Keratinocyte (primary cell): ENCODE measurements at regions not wholly inside any gene's neighbourhood (a gene's known extent, or its start where the extent isn't known, plus 50 kb on each side); places are given as distances from the start of the nearest gene placed in this dataset.

Source experiments
- DNase-seq: peaks from one replicate; pipeline ENCODE4 v3.0.0-alpha.2; 2011; ENCODE audit warnings: low read depth, missing footprints, low spot score
- FAIRE-seq: peaks from 2 replicates; lab custom pipeline; 2011; peaks lifted over from hg19 to GRCh38; lab: Jason Lieb, UNC
- H2AFZ ChIP-seq: 2 replicates; pipeline ENCODE4 v1.6.0; 2012; ENCODE audit warnings: low read length, control low read depth, inconsistent platforms; ENCODE audit not compliant: control insufficient read depth
- H3K27ac ChIP-seq: 2 replicates; pipeline ENCODE4 v1.5.1; 2011; ENCODE audit warnings: low read length; ENCODE audit not compliant: control insufficient read depth, insufficient read depth
- H3K27me3 ChIP-seq: 3 replicates; pipeline ENCODE4 v1.6.0; 2011; ENCODE audit warnings: low read length; ENCODE audit not compliant: control insufficient read depth, insufficient read depth; ENCODE audit errors: extremely low read depth
- H3K36me3 ChIP-seq, 2 experiments: 2 replicates in 1 of 2; 3 replicates in 1 of 2; pipeline ENCODE4 v1.5.1; 2011; ENCODE audit warnings: low read length in 2 of 2, mild to moderate bottlenecking in 1 of 2; ENCODE audit not compliant: control insufficient read depth in 2 of 2, insufficient read depth in 2 of 2; ENCODE audit errors: extremely low read depth in 1 of 2
- H3K4me1 ChIP-seq: 3 replicates; pipeline ENCODE4 v1.5.1; 2011; ENCODE audit warnings: low read length; ENCODE audit not compliant: control insufficient read depth, insufficient read depth; ENCODE audit errors: extremely low read depth
- H3K4me2 ChIP-seq: 3 replicates; pipeline ENCODE4 v1.6.0; 2011; ENCODE audit warnings: low read depth, low read length; ENCODE audit not compliant: control insufficient read depth, insufficient read depth; ENCODE audit errors: extremely low read depth
- H3K4me3 ChIP-seq, 3 experiments: fragments of 200-600 bp in 1 of 3; sonication (generic) in 1 of 3; 2 replicates in 2 of 3; 3 replicates in 1 of 3; pipeline ENCODE4 v1.5.1; 2011 to 2016; ENCODE audit warnings: low read length in 3 of 3, mild to moderate bottlenecking in 3 of 3, control low read depth in 2 of 3, inconsistent platforms in 1 of 3, low read depth in 1 of 3, mixed read lengths in 1 of 3, mixed run types in 1 of 3, moderate library complexity in 1 of 3; ENCODE audit not compliant: control insufficient read depth in 2 of 3, insufficient read depth in 2 of 3; ENCODE audit errors: extremely low read depth in 1 of 3
- H3K79me2 ChIP-seq: 2 replicates; pipeline ENCODE4 v1.6.0; 2012; ENCODE audit warnings: low read length; ENCODE audit not compliant: control insufficient read depth, insufficient read depth
- H3K9ac ChIP-seq: 3 replicates; pipeline ENCODE4 v1.6.0; 2011; ENCODE audit warnings: low read length; ENCODE audit not compliant: control insufficient read depth, insufficient read depth; ENCODE audit errors: extremely low read depth
- H3K9me1 ChIP-seq: 3 replicates; pipeline ENCODE4 v1.6.0; 2011; ENCODE audit warnings: low read length; ENCODE audit not compliant: control insufficient read depth, insufficient read depth; ENCODE audit errors: extremely low read depth
- H3K9me3 ChIP-seq: 2 replicates; pipeline ENCODE4 v1.5.1; 2012; ENCODE audit warnings: low read depth, low read length; ENCODE audit not compliant: control insufficient read depth
- H4K20me1 ChIP-seq: 3 replicates; pipeline ENCODE4 v1.6.0; 2011; ENCODE audit warnings: low read length; ENCODE audit not compliant: control insufficient read depth, insufficient read depth; ENCODE audit errors: extremely low read depth
- EZH2 ChIP-seq: IDR thresholded peaks from one replicate; pipeline ENCODE4 v1.6.1; 2012; ENCODE audit warnings: inconsistent platforms, mild to moderate bottlenecking, low read length, moderate library complexity
- dilution Hi-C: fragments of 300-500 bp; cut with MboI; formaldehyde crosslinking; loops from one replicate; pipeline ENCODE4 v1.7.0; 2020; ENCODE audit warnings: low sequenced_read_pairs; ENCODE audit not compliant: extremely low pct_ligation_motif_present
- TF ChIP-seq, protein P1 (sequence below), 3 experiments: IDR thresholded peaks in 1 of 3; conservative IDR thresholded peaks in 1 of 3; optimal IDR thresholded peaks in 1 of 3; 2 replicates in 2 of 3; 3 replicates in 1 of 3; pipeline versions ENCODE3 to v1.5.1; 2011; ENCODE audit warnings: low read length in 3 of 3, mild to moderate bottlenecking in 3 of 3, moderate library complexity in 2 of 3, control low read depth in 1 of 3, inconsistent platforms in 1 of 3; ENCODE audit not compliant: insufficient read depth in 2 of 3; ENCODE audit errors: extremely low read depth in 1 of 3

DNA sequence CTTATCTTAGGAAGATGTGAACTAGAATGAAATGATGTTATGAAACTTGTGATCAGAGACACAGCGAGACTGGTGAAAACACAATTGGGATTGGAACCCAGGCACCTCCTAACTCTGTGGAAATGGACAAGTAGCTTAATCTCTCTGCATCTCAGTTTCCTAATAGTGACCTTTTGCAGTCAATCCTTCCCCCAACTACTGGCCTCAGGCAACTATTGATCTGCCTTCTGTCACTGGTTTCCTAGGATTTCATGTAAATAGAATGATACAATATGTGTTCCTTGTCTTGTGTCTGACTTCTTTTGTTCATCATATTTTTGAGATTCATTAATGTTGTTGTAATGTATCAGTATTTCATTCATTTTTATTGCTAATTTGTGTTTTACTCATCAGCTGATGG is 341.7 kb downstream of the REEP3 start:
- Histone ChIP-seq H3K27me3 (peaks cover 15% of the 10 kb centered on the region), H3K4me1 (peaks cover 6% of the 10 kb centered on the region), H2AFZ (no peak overlapping the region), H3K9ac (no peak overlapping the region), H3K4me2 (no peak overlapping the region), H3K27ac (no peak overlapping the region), H3K9me3 (no peaks in the 10 kb centered on the region), H3K79me2 (no peaks in the 10 kb centered on the region), H3K9me1 (no peaks in the 10 kb centered on the region), H3K4me3 (no peak overlapping the region), H4K20me1 (no peaks in the 10 kb centered on the region), H3K36me3 (no peaks in the 10 kb centered on the region)
- FAIRE-seq, result no peak
- DNase-seq, result no peak
- dilution Hi-C loops, result no loop called here
- TF ChIP-seq, protein P1, sequence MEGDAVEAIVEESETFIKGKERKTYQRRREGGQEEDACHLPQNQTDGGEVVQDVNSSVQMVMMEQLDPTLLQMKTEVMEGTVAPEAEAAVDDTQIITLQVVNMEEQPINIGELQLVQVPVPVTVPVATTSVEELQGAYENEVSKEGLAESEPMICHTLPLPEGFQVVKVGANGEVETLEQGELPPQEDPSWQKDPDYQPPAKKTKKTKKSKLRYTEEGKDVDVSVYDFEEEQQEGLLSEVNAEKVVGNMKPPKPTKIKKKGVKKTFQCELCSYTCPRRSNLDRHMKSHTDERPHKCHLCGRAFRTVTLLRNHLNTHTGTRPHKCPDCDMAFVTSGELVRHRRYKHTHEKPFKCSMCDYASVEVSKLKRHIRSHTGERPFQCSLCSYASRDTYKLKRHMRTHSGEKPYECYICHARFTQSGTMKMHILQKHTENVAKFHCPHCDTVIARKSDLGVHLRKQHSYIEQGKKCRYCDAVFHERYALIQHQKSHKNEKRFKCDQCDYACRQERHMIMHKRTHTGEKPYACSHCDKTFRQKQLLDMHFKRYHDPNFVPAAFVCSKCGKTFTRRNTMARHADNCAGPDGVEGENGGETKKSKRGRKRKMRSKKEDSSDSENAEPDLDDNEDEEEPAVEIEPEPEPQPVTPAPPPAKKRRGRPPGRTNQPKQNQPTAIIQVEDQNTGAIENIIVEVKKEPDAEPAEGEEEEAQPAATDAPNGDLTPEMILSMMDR (optimal IDR thresholded peaks at IDR 0.05 in 1 of 3, IDR thresholded peaks at IDR 0.05 in 1 of 3, conservative IDR thresholded peaks at IDR 0.05 in 1 of 3; ENCODE audit: extremely low read depth in 1 of 3, insufficient read depth in 2 of 3, low read length in 3 of 3), result no peak
- no peak for TF ChIP-seq EZH2

DNA sequence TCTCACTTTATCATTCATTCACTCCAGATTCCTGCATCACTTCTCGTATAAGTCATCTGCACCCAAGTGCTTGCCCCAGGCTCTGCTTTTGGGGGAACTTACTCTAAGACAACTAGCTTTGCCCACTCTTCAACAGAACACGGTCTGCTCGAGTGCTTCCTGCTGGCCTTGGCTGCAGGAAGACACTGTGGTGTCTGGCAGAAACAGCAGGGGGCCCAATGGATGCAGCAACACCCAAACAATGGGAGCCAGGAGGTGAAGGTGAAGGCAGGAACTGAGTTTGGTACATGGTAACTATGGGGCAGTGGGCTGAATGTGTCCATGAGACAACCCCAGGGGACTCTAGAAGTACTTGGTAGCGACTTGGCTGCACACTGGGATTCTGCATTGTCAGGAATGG is 344.0 kb downstream of the REEP3 start:
- FAIRE-seq (no peak), DNase-seq (no peak)
- Histone ChIP-seq H3K9me1 (no peaks in the 10 kb centered on the region), H3K27me3 (peaks cover 15% of the 10 kb centered on the region), H3K27ac (no peak overlapping the region), H4K20me1 (no peaks in the 10 kb centered on the region), H3K4me2 (no peak overlapping the region), H2AFZ (no peak overlapping the region), H3K4me3 (no peak overlapping the region), H3K36me3 (no peaks in the 10 kb centered on the region), H3K9me3 (no peaks in the 10 kb centered on the region), H3K9ac (no peak overlapping the region), H3K4me1 (peaks cover 6% of the 10 kb centered on the region), H3K79me2 (no peaks in the 10 kb centered on the region)
- dilution Hi-C loops, result no loop called here
- TF ChIP-seq, protein P1 (optimal IDR thresholded peaks at IDR 0.05 in 1 of 3, IDR thresholded peaks at IDR 0.05 in 1 of 3, conservative IDR thresholded peaks at IDR 0.05 in 1 of 3; ENCODE audit: extremely low read depth in 1 of 3, insufficient read depth in 2 of 3, low read length in 3 of 3), result no peak
- no peak for TF ChIP-seq EZH2
